ENCODE measurements at regions not wholly inside any gene's neighbourhood (a gene's known extent, or its start where the extent isn't known, plus 50 kb on each side); places are given as distances from the start of the nearest gene placed in this dataset.

DNA sequence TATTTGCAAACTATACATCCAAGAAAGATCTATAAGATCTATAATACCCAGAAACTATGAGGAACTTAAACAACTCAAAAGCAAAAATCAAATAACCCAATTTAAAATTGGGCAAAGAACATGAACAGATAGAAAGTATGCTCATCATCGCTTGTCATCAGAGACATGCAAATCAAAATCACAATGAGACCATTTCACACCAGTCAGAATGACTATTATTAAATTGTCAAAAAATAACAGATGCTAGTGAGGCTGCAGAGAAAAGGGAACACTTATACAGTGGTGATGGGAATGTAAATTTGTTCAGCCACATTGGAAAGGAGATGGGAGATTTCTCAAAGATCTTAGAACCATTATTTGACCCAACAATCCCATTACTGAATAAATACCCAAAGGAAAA lies 1451.7 kb upstream of the ADGRL3 start:
- no peaks in the 10 kb centered on the region for H3K79me1 ChIP-seq (ENCODE audit: low read depth, low read length)
- WGBS, 2 experiments (ENCODE audit: extremely low coverage in 1 of 2, insufficient coverage in 1 of 2, insufficient read length in 1 of 2, insufficient replicate concordance in 2 of 2, low coverage in 1 of 2, low lambda C conversion rate in 2 of 2, missing lambda C conversion rate in 1 of 2), result 86% methylated on average over 1 of the region's 1 CpG; no CpG with 5 or more reads in 1 of the 2 experiments
- no peak overlapping the region for H2BK12ac ChIP-seq (ENCODE audit: low read depth, low read length)

More for the DNA sequence above, 1451.7 kb upstream of the ADGRL3 start:
- no peak overlapping the region for H2AFZ ChIP-seq (ENCODE audit: low read length)
- H3K23me2 ChIP-seq (ENCODE audit: low read depth, low read length), result no peaks in the 10 kb centered on the region
- H4K5ac ChIP-seq (ENCODE audit: insufficient read length, low read depth, low read length), result no peak overlapping the region
- H4K91ac ChIP-seq (replicated peaks; ENCODE audit: insufficient read length, low read length), result no peak overlapping the region
- H2BK20ac ChIP-seq (ENCODE audit: low read length), result no peak overlapping the region
- DNase-seq (ENCODE audit: low read depth in 1 of 2, low spot score in 2 of 2) (no peak), FAIRE-seq (no peak)
- H3K4me1 ChIP-seq (replicated peaks in 1 of 4; ENCODE audit: control insufficient read depth in 3 of 4, insufficient read depth in 4 of 4, low read length in 3 of 4), result no peaks in the 10 kb centered on the region
- no peak overlapping the region for H3K23ac ChIP-seq (ENCODE audit: insufficient read length)
- H4K8ac ChIP-seq (ENCODE audit: extremely low read depth, insufficient read depth, low read length), result no peak overlapping the region
- no peaks in the 10 kb centered on the region for H3K9me3 ChIP-seq (ENCODE audit: insufficient read depth in 2 of 2, low read depth in 1 of 2, low read length in 1 of 2)
- H4K20me1 ChIP-seq (replicated peaks in 1 of 2; ENCODE audit: control insufficient read depth in 1 of 2, insufficient read depth in 2 of 2, low read length in 2 of 2), result no peaks in the 10 kb centered on the region
- no peaks in the 10 kb centered on the region for H3K36me3 ChIP-seq (ENCODE audit: control insufficient read depth in 2 of 4, insufficient read depth in 4 of 4, low read length in 3 of 4)
- ChIA-PET POLR2A (ENCODE audit: partially characterized antibody) (no interaction called here), CTCF (ENCODE audit: partially characterized antibody) (no interaction called here)
- H3K9ac ChIP-seq (replicated peaks in 1 of 4; ENCODE audit: extremely low read depth in 1 of 4, low read depth in 3 of 4, low read length in 3 of 4), result no peak overlapping the region
- no peak overlapping the region for H2BK5ac ChIP-seq (ENCODE audit: low read depth, low read length)
- no peak overlapping the region for H3K4ac ChIP-seq (replicated peaks; ENCODE audit: insufficient read length, low read depth, low read length)
- H3K4me3 ChIP-seq (ENCODE audit: extremely low read depth in 1 of 4, insufficient read depth in 2 of 4, low read depth in 3 of 4, low read length in 4 of 4), result no peak overlapping the region
- H2AK5ac ChIP-seq (ENCODE audit: low read depth, low read length), result no peak overlapping the region
- H3K14ac ChIP-seq (ENCODE audit: insufficient read length), result no peak overlapping the region
- no peak overlapping the region for H3K27ac ChIP-seq (ENCODE audit: low read depth, low read length)
- H2BK15ac ChIP-seq (ENCODE audit: low read length), result no peak overlapping the region
- H3K4me2 ChIP-seq (ENCODE audit: insufficient read depth in 1 of 2, low read depth in 2 of 2, low read length in 2 of 2), result no peak overlapping the region
- no peak overlapping the region for H3K18ac ChIP-seq (ENCODE audit: extremely low read depth, low read length)
- TF ChIP-seq, protein P1, sequence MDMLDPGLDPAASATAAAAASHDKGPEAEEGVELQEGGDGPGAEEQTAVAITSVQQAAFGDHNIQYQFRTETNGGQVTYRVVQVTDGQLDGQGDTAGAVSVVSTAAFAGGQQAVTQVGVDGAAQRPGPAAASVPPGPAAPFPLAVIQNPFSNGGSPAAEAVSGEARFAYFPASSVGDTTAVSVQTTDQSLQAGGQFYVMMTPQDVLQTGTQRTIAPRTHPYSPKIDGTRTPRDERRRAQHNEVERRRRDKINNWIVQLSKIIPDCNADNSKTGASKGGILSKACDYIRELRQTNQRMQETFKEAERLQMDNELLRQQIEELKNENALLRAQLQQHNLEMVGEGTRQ (IDR thresholded peaks at IDR 0.05; ENCODE audit: low read length), result no peak
- H2BK120ac ChIP-seq (replicated peaks; ENCODE audit: low read depth, low read length), result no peak overlapping the region
- H3K79me2 ChIP-seq (ENCODE audit: control insufficient read depth in 1 of 2, insufficient read depth in 2 of 2, low read length in 2 of 2), result no peaks in the 10 kb centered on the region
- H3K27me3 ChIP-seq (replicated peaks in 1 of 4; ENCODE audit: control insufficient read depth in 3 of 4, extremely low read depth in 1 of 4, insufficient read depth in 3 of 4, low read length in 3 of 4), result no peaks in the 10 kb centered on the region
- no peak overlapping the region for H3K56ac ChIP-seq (replicated peaks; ENCODE audit: insufficient read length, low read depth, low read length)
